T-helper 9 cell (primary cell): ENCODE measurements at regions not wholly inside any gene's neighbourhood (a gene's known extent, or its start where the extent isn't known, plus 50 kb on each side); places are given as distances from the start of the nearest gene placed in this dataset.
"Not testable (repeated sequence)": the region's sequence is repeated elsewhere in the genome, so short reads cannot be mapped to it uniquely, and the experiment has no call there.

Experiments used
- DNase-seq: peaks from one replicate; pipeline ENCODE4 v3.0.0-alpha.2; 2020

DNA sequence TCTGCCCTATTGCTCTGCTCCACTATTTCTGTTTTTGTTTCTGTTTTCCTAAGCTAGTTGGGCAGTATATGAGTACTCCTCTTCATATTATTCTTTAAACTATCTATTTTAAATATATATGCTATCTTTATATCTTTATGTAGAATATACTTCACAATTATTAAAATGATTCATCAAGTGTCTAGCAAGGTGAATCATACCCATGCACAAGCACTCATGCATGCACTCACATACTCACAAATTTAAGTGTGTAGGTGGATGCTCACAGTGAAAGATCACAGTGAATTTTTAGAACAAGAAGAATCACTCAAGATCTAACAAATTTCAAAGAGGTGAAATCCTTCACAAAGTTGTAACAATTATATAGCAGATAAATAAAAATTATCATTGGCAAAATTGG, 435.6 kb upstream of the SLITRK5 start:
- no peak for DNase-seq

- no peak for DNase-seq
Measured at GRCh38 chr13:87244256-87244890, 426.8 kb upstream of the SLITRK5 start.

DNA sequence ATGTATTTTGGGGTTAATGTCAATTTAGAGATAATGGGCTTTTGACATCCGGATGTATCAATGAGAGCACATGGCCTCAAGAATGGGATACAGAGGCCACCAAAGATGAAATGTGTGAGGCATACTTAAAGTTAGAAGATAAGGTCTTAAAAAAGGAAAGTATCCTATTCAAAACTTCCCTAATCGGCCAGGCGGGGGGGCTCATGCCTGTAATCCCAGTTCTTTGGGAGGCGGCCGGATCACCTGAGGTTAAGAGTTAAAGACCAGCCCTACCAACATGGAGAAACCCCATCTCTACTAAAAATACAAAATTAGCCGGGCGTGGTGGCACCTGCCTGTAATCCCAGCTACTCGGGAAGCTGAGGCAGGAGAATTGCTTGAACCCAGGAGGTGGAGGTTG, 421.3 kb upstream of the SLITRK5 start:
- not testable (repeated sequence) for DNase-seq

DNA sequence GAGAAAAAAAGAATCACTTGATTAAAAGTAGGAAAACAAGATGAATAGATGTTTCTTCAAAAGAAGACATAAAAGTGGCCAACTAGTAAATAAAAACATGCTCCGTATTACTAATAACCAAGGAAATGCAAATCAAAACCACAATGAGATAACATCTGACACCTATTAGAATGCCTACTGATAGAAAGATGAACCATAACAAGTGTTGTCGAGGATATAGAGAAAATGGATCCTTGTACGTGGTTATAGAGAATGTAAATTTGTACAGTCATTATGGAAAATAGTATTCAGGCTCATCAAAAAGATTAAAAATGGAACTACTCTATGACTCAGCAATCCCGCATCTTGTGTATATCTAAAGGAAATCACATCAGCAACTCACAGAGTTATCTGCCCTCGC, 415.8 kb upstream of the SLITRK5 start:
- no peak for DNase-seq

DNA sequence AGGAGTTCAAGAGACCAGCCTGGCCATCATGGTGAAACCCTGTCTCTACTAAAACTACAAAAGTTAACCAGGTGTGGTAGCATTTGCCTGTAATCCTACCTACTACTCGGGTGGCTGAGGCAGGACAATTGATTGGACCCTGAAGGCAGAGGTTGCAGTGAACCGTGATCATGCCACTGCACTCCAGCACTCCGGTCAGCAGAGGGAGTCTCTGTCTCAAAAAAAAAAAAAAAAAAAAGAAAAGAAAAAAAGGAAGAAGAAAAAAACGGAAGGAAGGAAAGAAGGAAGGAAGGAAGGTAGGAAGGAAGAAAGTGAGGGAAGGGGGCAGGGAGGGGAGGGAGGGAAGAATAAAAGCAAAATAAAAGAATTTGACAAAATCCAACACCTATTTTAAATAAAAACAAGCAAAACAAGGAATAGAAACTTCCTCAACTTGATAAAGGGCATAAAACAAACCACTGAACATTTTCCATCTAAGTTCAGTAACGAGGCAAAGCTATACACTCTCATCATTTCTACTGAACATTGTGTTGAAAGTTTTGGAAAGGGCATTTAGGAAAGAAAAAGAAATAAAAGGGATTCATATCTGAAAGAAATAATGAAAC, 411.6 kb upstream of the SLITRK5 start:
- DNase-seq = no peak

DNA sequence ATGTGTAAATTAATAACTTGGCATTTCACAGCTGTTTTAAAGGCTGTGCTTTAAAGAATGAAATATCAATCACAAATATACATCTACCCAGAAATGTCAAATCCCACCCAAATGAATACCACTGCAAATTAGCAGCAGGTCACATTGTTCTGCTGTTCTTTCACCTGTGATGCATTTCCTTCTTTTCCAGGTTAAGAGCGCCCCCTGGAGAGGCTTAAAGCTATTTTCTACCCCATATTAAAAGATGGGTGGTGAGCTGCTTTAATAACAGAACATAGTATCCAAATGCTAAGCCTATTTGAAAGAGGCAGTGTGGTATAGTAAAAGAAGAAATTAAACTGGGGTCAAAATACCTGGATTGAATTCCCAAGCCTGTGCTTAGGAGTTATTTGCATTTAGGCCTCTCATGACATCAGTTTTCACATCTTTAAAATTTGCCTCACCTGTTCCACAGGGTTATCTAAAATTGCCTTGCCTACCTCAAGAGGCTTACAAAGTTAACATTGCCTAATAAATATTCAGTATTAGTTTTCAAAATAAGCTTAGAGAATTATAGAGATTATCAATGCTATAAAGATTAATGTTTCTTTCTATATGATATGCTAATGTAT, 396.9 kb upstream of the SLITRK5 start:
- DNase-seq = no peak

GRCh38 chr13:87280139-87280538, 391.0 kb upstream of the SLITRK5 start:
- DNase-seq = no peak

- DNase-seq = no peak
Measured at GRCh38 chr13:87287721-87288120, 383.4 kb upstream of the SLITRK5 start.

GRCh38 chr13:87295636-87296035, 375.5 kb upstream of the SLITRK5 start:
- no peak for DNase-seq

DNA sequence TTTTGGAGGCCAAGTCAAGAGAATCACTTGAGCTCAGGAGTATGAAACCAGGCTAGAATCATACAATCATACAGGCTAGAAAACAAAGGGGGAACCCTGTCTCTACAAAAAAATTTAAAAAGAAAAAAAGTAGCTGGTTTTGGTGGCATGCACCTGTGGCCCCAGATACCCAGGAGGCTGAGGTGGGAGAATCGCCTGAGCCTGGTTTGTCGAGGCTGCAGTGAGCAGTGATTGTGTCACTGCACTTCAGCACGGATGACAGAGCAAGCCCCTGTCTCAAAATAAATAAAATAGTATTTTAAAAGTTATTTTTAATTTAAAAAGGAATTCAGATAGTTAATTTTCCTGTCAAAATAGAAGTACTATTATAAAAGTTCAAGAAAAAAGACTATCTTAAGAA, 369.1 kb upstream of the SLITRK5 start:
- DNase-seq = no peak

- DNase-seq = no peak
Measured at GRCh38 chr13:87302931-87303330, 368.2 kb upstream of the SLITRK5 start.

DNA sequence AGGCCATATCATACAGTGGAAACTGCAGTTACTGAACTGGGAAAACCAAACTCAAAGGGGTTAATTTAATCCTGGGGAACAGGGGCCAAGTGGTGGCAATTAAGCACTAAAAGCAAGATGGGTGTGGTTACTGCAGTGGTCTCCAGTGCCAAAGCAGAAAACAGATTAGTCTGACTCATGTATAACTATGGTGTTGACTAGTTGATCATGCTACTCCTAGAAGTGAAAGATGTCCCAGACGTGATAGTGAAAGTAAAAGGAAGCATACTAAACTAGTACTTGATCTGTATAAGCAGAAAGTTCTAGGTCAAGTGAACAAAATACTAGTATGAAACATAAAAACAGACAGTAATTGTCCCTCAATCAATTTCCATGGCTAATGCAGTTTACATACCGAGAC, 360.0 kb upstream of the SLITRK5 start:
- no peak for DNase-seq

DNA sequence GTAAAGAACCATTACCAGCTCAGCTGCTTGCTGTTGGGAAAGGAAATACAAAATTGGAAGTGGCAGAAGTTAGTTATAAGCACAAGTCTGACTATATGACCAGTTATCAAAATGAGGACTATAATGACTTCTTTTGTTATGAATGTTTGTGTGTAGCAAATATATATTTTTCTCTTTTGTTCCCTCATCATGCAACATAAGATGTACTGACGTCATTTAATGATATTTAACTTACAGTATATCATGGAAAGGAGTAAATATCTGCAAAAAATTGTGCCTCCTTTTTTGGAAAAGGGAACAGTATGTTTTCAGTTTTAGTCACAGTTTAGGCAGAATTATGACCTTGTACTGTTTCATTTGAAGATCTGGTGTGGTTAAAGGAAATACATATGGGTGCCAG, 356.3 kb upstream of the SLITRK5 start:
- no peak for DNase-seq

DNA sequence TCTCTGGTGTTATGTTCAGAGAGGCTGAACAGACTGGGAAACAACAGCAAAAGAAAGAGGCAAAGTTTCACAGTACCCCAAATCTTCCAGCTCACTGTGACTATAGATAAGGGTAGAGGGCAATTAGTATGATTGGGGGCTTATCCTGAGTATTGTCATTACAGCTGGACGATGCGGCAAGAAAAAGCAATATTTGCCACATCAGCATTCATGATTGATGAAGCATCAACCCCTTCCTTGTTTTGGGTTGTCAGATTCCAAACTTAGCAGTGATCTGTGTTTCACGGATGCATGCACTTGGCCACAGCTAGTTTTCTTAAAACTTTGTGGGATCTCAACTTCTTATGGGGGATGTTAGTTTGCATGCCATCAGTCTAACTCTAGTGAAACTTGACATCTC, 348.8 kb upstream of the SLITRK5 start:
- no peak for DNase-seq

DNA sequence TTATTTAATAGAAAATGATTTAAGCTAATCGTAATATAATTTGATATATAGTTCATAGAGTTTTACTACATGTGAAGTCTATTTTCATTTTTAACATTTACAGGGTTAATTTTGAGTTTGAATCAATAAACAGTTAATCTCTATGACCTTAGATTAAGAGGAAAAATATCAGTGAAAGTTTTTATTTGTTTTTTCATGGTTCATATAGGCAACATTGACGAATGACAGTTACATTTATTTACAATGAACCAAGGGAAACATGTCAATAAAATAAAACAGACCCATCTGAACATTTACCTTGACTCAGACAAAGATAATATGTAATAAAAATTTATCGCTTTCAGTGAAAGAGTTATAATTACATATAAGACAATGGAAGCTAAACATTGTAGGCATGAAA, 346.6 kb upstream of the SLITRK5 start:
- no peak for DNase-seq

DNA sequence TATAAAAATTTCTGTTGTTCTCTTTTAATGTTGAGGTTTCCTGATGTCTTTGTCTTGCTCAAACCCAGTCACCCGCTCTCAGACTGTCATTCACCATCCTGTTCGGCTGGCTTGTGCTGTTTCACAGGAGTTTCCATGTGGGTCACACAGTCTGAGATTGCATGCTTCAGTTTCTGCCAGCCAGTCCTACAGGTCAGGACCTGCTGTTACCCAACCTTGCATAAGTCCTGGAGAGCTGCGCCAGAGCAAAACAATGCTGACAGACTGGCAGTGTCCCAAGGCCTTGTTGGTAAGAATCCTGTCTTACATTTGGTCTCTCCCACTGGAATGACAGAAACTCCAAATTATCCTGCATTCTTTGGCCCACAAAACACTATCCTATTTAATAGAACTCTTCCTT, 340.0 kb upstream of the SLITRK5 start:
- DNase-seq = no peak

- DNase-seq = no peak
Measured at GRCh38 chr13:87333599-87333998, 337.6 kb upstream of the SLITRK5 start.

- no peak for DNase-seq
Measured at GRCh38 chr13:87334176-87334575, 337.0 kb upstream of the SLITRK5 start.

- not testable (repeated sequence) for DNase-seq
Measured at GRCh38 chr13:87336346-87336889, 334.8 kb upstream of the SLITRK5 start.

DNA sequence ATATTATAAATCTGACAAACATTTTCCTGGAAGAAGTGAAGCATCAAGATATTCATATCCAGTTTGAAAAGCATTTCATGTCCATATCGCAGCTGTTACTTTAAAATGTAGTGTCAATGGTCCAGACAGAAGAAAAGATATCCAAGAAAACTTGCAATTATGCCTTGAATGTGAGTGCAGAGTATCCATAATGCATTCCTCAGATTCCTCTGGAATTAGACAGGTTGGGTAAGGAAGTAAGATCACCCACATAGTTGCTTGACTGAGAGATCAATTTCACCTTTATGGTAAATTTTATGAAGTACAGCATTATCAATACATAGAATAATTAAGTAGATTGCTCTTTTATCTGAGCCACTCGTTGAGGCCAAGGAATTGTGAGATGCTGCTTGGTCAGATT, 327.0 kb upstream of the SLITRK5 start:
- DNase-seq = no peak

GRCh38 chr13:87355451-87355850, 315.7 kb upstream of the SLITRK5 start:
- DNase-seq = no peak

- no peak for DNase-seq
Measured at GRCh38 chr13:87356314-87356713, 314.9 kb upstream of the SLITRK5 start.

GRCh38 chr13:87358319-87358718, 312.9 kb upstream of the SLITRK5 start:
- DNase-seq = no peak

GRCh38 chr13:87361216-87361615, 310.0 kb upstream of the SLITRK5 start:
- DNase-seq = no peak
